ENCODE measurements at regions not wholly inside any gene's neighbourhood (a gene's known extent, or its start where the extent isn't known, plus 50 kb on each side); places are given as distances from the start of the nearest gene placed in this dataset.

DNA sequence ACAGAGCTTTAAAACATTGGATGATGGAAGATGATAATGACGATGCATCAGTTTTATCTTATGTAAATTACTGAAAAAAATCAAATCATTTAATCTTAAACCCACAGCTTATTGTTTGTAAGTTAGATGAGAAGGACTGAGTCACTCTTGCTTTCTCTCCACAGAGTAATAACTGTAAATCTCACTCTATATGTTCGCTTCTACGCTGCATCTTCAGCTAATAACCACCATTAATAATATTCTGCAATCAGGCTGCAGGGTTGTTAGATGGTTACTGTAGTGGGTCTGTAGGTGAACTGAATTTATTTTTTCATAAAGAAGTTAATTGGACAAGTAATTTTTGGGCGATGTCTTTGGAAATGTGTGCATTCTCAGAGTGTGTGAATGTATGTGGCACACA lies 260.0 kb downstream of the FAT3 start:
- no peak for DNase-seq

DNA sequence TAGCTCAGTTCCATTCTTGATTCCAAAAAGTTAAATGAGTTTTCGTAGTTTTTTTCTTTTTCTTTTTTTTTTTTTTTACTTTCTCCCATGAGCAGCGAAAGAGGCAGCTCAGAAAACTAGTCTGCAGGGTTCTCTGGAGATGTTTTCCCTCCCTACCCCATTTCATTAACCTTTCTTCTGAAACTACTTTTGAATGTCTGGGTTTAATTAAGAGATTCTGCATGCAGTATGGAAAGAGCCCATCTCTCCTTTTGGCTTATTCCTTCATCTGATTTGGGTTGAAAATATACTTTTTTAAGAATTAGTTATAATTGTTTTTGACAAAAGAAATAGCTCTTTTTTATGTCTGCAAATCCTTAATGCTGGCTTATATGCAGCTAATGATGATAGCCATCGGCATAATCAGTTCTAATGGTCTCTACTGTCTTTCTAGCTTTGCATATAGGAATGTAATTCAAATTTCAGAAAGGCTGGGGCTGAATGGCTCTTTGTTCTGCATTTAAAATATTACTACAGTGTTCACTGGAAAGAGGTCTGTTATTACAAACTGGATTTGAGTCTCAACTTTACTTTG lies 265.3 kb downstream of the FAT3 start:
- DNase-seq: no peak

DNA sequence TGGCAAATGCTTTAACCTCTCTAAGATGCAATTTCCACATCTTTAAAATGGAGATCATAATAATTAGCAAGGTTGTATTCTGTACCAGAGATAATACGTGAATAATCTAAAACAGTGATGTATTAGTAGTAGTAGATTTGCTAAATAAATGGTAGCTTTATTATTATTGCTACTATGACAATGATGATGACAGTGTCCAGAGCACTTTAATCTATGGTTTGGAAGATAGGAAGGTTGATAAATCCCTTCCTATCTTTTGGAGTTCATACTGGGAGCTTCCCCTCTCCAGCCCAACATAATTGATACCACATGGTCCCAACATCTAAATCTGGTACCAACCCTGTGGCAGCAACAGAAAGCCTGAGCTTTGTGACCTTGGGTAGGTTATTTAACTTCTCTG lies 267.8 kb downstream of the FAT3 start:
- no peak for DNase-seq

DNA sequence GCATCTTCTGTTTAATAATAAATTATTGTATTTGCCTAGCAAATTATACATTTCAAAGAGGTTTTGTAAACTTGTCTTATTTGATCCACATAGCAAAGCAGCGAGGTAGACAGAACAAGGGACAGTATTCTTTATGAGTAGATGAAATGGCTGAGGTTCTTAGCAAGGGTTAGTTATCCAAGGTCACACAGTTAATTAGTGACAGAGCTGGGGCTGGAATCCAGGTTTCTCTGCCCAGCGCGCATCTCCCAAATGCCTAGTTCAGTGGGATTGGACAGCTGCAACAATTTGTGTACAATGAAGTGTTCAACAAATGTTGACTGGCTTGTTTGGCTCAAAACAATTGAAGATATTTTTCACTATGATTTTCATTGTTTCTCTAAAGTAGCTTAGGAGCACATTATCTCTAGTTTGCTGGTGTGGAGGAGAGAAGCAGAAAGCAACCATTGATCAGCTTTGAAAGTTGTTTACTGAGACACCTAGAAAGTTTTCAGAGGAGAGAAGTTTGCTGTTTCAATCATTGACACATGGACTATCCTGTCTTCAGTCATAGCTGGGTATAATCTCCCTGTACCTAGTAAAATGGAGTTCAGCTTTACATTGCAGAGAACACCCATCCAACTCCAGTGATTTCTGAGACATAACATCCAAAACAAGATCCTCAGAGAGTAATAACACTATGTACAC lies 270.6 kb downstream of the FAT3 start:
- DNase-seq: no peak

DNA sequence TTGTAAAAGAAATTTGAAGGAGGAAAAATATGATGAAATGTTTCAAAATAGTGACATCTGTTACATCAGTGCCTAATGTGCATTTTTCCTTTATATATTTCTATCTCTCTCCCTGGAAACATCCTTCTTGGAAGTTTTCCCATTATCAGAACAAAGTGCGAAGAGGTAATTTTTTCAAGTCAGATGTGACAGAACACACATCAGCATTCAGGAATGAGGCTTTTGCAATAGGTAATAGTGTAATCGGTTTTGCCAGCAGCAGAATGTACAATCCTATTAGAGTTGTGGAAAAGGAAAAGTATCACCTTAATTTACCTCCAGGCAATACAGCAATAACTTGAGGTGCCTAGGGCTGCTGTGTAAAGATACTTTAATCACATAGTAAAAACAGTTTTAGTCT lies 275.8 kb downstream of the FAT3 start:
- DNase-seq: no peak

DNA sequence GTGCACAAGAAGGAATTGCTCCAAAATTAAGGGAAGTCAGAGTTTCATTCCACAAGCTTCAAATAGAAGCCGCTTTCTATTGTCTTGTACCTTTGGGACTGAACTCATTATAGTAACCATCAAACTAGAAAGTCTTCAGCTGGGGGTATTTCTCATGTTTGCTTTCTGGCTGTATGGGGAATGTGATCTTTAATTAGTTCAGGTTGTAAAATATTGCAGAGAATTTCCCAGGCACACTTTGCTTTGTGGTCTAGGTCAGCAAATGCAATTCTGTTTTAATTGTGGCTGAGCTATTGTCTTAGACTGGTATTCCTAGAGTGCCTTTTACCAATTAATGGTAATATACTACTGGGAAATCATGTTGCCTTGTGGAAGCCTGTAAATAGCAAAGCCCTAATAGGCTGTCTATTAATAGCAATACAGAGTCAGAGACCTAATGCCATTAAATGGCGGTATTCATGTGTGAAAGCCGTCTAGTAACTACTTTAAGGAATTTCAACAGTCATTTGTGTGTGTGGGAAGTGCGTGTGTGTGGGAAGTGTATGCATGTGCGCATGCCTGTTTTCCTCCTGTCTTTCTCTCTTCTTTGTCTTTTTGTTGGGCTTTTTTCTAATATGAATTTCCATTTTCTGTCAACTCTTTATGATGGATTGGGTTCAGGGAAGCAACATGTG lies 276.6 kb downstream of the FAT3 start:
- DNase-seq: no peak

DNA sequence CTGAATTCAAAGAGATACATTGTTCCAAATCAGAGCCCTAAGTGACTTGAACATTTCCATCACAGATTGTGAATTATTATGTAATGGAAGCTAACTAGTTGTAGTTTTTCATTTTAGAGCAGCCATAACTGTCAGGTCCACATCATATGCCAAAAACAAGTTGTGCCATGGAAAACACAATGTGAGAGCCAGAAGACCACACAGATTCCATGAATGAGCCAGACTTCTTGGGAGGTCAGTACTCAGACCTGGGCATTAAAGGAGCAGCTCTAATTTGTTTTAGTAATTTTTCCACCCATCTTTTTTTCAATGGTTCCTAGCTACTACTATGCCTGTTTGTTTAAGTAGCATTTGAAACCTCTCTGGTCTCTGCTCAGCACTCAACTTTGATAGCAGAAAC lies 279.4 kb downstream of the FAT3 start:
- no peak for DNase-seq

DNA sequence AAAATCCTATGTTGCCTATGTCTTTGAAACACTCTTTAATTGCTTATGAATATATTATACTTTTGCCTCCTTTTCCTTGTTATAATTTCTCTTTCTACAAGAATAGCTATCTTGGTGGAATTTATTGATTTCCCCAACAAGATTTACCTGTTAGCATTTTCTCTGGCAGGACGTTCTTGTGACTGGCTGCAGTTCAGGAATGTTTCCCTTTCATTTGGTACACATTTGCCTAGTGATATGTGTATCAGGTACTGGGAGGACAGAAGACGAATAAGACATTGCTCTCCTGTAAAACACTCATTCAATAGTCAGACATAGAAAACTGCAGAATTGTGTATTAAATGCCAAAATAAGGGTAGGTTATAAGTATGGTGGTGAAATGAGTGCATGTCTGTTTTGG lies 279.9 kb downstream of the FAT3 start:
- no peak for DNase-seq

DNA sequence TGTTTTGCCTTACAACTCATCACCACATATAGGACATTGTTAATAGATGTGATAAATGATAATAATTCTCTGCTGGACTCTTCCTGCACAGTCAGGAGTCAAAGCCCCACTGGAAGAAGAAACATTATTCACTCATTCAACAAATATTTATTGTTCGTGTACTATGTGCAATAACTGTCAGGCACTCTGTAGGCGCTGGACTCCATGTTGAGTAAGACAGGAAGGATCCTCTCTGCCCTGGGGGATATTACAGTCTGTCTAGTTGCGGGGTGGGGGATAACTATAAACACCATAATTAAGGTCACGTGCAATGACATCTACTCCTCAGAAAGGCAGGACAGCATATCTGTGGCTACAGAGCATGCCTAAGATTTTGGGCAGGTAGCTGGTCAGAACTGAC lies 281.1 kb downstream of the FAT3 start:
- no peak for DNase-seq

DNA sequence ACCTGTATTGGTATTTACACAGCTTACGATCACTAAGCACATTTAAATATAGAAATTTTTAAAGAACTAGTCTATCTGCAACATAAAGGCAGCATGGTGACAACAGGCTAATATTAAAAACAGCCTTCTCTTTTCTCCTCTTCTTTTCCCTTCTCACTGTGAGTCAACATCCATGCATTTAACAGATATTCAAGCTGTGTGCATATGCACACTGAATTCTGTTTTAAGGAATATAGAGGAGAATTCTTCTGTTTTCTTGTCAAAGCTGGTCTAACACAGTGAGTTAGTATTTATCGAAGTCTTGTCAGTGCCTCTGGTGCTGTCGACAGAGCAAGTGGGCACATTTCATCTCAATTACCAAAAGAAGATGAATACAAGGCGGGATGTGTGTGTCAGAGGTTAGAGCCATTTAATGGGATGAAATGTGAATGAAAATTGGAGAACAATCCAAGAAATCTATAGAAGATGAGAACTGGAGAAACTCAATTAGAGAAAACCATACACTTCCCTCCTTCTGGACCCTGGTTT lies 282.3 kb downstream of the FAT3 start:
- no peak for DNase-seq

DNA sequence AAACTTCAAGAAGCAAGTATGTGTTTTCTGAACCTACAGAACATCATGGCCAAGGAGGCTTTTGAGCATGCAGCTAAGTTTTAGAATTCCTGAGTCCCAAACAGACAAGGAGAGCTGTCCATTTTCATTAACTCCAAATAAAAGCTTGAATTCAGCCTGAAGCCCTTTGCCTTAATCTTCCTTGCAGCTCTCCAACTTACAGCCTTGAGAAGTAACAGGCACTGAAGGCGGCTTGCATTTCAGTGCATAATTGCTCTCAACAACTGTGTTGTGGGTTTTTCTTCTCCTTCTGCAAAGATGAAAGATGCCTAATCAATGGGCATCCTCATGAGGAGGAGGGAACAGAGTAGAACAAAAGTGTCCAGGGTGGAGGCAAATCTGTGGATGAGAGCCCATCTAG lies 286.0 kb downstream of the FAT3 start:
- DNase-seq: no peak

DNA sequence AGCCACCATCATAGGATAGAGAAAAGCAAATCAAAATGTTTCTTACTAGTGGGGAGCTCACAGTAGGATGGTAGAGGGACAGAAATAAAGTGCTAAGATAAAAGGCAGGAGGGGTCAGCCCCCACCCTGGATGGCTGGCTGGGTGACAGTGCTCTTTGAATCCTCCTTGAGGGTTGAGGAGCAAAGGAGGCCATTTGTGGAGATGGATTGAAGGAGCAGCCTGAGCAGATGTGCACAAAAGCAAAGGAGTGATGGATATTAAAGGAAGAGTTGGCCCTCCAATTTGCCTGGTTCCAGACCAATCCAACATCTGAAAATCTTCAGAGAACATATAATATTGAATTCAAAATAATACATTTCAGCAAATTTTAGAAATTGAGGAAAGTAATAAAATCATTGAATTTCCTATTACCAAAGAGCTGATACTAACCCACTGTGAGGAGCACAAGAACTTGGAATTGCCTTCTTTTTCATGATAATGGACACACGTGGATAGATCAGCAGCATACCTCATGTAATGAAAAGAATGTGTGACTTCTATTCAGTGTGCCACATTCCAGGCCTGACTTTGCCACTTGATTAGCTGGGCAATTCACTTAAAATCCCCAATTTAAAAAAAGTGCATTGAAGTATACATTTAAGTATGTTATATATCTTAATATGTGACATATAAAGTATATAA lies 287.0 kb downstream of the FAT3 start:
- no peak for DNase-seq

DNA sequence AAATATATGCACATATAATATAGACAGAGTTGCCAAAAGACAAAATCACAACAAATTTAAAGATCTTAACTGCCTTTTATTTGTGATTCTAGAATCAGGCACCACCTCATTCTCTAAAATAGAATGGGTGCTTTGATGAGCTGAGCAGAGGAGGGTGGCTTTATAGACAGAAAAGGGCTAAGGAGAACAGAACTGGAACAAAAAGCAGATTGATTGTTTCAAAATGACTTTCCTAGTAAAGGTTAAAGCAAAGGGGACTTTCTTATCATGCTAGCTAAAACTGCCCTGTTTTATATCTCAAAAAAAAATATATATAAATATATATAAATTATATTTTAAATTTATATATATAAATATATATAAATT lies 287.6 kb downstream of the FAT3 start:
- DNase-seq: no peak

DNA sequence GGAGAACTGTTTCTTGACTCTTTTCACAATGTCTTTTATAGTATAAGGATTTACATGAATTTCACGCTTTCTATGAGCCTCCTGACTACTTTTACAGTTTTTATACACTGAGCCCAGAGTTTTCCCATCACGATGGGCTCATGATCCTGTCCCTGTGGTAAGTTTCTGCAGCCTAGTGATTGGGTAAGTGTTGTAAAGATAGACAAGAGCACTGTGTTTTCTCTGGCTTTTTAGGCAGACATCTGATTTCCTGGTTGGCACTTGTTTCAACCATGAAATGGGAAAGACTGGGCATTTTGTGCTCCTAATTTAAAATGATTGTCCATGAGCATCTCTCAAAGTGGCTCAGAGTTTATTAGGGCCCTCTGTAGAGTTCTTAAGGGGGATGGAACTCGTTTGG lies 299.0 kb downstream of the FAT3 start:
- no peak for DNase-seq

DNA sequence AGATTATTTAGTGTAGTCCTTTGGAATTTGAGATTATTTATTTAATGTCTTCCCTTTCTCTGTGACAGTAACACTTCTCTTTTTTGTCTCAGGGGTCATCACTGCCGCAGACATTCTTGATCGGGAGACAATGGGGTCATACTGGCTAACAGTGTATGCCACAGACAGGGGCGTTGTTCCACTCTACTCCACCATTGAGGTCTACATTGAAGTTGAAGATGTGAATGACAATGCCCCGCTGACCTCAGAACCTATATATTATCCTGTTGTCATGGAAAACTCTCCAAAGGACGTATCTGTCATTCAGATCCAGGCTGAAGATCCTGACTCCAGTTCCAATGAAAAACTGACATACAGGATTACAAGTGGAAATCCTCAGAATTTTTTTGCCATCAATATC lies 299.9 kb downstream of the FAT3 start:
- DNase-seq: no peak

DNA sequence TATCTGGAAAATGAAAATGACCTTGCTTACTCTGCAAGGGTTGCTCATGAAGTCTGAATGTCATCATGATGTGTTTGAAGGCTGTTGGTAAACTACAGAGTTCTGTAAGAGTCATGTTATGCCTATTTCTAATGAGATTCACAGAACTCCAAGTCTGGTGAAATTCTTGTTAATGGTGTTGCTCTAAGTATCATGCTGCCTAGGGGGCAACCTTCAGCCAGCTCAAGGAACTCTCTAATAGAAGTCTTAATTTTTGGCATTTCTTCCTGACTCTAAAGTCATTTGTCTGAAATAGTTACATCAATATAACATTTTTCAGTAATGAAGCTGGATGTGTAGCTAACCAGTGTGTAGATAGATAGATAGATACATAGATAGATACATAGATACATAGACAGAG lies 302.8 kb downstream of the FAT3 start:
- no peak for DNase-seq

DNA sequence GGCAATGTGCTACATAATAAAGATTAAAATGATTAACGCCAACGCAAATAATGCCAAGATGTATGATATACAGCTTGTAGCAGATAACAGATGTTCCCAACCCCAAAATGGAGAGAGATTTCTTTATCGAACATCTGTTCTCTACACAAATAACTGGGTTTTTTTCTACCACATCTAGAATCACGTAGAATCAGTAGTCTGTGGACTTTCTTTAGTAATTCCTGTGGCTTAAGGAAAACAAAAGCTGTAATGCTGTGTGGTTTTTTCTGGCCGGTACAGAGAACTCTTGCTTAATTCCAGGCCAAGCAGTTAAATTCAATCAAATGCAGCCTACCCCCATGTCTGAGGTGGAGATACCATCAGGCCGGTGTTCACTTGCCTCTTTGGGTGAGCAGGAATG lies 303.4 kb downstream of the FAT3 start:
- DNase-seq: no peak

DNA sequence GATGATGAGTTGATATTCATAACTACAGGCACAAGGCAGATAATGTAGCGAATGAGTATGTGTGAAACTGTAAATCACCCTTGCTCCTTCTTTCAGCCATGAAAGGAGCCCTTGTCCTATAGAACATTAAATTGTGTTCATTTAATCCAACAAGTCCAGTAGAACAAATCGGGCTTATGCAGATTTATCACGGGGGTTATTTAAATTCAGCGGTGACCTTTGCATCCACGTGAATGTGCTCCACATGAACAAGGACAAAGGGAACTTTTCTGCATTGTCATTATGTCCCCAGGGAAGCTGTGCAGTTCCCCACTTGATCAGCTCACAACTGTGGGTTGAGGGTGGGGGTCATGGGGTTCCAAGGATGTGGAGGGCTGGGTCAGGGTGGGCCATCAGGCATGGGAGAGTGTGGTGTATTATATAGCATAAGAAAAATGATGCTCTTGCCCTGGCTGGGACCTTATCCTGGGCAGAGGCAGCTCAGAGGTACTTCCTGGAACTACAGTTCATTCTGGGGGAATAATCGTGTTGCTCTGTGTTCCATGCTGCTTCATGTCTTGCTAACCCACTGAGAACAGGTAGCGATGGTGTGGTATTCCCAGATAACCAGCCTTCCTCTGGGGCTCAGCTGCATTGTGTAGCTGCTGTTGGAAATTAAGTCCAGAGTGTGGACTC lies 306.6 kb downstream of the FAT3 start:
- no peak for DNase-seq

DNA sequence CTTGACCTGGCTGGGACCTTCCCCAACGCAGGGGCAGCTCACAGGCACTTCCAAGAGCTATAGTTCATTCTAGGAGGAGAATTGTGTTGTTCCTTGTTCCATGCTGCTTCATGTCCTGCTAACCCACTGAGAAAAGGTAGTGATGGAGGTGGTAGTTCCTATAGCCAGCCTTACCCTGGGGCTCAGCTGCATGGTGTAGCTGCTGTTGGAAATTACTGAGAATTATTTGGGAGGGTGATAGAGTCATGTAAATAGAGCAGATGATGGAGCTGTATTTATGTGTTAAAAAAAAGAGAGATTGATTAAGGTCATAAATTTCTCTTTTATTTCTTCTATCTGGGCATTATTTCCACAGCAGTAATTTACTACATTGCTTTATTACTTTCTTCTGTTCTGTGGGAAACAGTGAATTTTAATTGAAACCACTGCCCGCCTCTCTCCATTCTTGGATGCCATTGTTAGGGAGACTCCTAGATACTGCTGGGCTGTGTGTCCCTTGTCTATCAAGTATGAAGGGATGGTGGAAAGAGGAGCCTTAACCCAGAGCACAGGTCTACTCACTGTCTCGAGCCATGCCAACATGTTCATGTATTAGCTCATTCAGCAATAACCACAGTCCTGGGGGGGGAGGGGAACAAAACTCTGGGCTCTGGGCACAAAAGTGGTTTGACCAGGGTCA lies 309.2 kb downstream of the FAT3 start:
- no peak for DNase-seq

DNA sequence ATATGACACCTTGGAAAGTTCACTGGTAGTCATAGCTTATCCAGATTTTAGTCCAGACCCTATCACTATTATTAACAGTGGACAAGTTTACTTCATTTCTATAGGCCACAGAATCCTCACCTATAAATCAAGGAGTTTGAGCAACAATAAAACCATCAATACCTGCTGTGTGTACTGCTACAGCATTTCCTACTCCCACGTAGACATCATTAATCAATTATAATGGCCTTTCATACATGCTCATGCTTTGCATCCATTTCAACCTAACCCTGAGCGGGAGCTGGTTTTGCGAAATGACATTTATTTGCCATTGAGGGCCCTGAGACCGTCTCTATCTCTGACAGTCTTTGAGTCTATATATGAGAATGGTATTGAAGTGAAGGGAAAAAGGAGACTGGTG lies 312.3 kb downstream of the FAT3 start:
- no peak for DNase-seq

DNA sequence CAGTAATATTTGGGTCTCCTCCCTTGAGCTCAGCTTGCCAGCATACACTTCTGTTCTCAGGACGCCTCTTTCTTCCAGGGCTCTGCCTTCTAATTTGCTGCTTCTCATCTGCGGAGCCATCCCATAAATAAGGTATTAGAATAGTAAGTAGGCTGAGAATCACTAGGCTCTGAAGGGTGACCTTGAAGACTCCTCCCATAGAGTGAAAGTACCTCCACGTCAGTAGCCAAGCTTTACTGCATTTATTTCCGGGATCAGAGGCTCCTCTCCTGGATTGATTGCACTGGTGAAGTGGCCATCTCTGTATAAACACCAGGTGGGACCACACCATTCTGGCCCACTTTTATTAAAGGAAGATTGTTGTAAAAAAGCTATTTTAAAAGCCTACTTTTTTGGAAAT lies 315.5 kb downstream of the FAT3 start:
- DNase-seq: no peak

DNA sequence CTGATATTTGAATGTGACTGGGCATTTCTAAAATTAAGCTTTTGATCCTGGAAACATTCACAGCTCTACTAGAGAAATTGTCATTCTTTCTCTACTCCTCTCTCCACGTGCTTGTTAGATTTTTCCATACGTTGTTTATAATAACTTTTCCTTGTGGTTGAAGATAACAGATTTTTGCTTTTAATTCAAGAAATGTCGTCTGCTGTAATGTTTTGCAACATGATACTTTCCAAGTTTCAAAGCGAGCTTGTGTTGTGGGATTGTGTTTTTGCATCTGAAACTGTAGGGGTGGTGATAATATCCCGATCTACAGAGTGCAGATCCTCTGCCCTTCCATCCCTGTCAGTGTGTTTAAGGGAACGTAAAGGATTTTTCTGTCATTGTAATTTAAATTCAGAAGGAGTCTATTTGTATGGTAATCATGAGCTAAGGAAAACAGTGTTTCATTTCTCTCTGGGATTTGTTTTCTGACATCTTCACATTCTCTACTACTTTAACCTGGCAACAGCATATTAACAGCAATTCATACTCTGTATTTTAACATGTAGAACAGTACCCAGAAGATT lies 321.4 kb downstream of the FAT3 start:
- no peak for DNase-seq

Data from CD4-positive, alpha-beta T cell treated with Interferon alpha-2 for 1 hour (primary cell).